NCI-H1092 (cell line): ENCODE measurements at regions not wholly inside any gene's neighbourhood (a gene's known extent, or its start where the extent isn't known, plus 50 kb on each side); places are given as distances from the start of the nearest gene placed in this dataset.

ENCODE experiments used
- DNase-seq: peaks from one replicate; lab custom pipeline; 2025; lab: John Stamatoyannopoulos, UW

DNA sequence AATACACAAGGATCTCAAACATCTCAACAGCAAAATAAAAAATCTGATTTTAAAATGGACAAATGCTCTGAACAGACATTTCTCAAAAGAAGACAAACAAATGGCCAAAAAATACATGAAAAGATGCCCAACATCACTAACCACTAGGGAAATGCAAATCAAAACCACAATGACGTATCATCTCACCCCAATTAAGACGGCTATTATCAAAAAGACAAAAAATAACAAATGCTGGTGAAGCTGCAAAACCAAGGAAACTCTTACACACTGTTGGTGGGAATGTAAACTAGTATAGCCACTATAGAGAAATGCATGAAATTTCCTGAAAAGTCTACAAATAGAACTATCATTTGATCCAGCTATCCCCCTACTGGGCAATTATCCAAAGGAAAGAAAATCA, 145.0 kb downstream of the BTG1 start:
- no peak for DNase-seq

DNA sequence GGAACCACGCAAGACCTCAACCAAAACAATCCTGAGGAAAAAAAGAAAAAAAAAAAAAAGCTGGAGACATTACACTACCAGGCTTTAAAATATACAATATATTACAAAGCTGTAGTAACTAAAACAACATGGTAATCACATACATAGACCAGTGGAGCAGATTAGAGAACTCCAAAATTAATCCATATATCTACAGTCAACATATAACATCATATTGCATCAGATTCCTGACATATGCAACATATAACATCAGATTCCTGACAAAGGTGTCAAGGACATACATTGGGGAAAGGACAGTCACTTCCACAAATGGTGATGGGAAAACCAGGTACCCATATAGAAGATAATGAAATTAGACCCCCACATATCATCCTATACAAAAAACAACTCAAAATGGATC, 145.8 kb downstream of the BTG1 start:
- no peak for DNase-seq

DNA sequence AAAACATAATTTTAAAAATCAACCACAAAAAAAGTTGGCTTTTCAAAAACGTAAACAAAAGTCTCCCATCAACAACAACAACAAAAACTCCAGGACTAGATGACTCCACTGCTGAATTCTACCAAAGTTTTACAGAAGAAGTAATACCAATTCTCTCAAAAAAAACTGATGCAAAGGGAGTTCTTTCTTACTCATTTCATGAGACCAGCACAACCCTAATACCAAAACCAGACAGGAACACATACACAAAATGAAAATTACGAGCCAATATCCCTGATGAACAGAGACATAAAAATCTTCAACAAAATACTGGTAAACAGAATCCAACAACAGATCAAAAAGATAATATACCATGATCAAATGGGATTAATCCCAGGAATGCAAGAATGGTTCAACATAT, 147.3 kb downstream of the BTG1 start:
- DNase-seq, result no peak

DNA sequence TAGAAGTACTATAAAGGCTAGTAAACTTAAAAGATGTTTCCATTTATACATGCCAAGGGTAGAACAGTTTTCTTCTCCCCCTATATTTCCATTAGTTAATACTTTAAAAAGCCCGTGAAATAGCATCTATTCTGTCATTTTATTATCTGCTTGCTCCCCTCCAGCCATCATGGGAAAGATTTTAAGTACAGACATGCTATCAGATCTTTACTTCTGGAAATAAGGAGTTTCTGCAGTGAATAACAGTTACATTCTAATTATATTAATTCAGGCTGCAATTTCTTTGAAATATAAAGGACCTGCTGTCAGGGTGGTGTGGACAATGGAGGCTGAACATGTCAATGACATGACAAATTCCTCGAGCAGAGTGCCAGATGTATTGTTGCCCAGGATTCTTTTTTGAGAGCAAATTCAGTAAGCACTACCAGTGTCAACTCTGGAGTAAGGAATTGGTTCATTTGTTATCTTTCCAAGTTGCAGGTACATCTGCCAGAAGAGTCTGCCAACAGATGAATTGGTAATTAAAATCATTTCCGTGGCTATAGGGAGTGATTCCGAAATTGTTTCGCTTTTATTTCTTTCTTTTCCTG, 151.3 kb downstream of the BTG1 start:
- no peak for DNase-seq

DNA sequence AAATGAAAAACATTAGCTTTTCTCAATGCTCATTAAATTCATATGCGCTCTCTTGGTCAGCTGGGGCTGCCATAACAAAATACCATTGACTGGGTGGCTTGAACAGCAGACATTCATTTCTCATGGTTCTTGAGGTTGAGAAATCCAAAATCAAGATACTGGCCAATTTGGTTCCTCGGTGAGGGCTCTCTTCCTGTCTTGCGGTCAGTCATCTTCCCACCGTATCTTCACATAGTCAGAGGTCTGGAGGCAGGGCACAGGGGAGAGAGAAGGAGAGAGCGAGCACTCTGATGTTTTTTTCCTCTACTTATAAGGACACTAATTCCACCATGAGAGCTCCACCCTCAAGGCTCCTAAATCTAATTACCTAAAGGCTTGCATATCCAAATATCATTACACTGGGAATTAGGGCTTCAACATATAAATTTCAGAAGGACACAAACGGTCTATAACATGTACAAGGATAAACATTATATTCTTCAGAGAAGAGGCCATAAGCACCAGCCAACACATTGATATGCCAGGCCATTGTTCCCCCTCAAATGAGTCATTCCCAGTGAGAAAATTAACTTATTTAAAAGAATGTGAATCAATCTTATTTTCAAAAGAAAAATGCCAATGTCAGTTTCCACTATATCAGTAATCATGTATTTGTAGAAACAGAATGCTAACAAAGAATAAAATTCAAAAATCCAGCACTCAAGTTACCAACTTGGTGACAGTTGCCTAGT, 152.2 kb downstream of the BTG1 start:
- no peak for DNase-seq

DNA sequence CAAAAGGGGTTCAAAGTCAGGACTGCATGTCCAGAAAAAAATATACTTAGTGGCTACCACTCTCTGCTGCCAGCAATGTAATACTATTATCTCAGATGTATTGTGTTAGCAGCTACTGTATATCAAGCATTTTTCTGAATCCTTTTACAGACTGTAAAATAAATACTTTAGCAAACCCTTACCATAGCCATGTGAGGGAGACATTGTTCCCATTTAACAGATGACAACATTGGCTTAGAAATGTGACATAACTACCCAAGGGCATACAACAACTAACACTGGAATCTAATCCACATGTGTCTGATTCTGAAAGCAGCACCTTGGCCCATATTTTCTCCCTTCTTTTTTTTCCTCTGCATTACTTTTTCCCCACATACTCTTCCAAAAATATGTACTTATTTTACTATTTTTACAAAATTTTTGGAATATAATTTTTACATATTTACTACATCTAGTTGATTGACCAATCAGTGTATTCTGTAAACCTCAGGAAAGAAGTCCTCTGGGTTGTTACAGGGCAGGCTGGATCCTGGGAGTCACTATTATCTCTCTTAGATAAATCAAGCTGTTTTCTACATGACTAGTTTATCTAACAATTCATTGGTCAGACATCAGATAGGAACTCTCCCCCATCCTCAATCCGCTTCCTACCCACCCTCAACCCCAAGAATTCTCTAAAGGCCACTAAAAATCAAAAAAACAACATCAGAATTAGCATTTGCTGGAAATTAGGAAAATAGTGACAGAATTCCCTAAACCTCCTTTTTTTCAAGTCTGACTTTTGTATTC, 154.1 kb downstream of the BTG1 start:
- no peak for DNase-seq

DNA sequence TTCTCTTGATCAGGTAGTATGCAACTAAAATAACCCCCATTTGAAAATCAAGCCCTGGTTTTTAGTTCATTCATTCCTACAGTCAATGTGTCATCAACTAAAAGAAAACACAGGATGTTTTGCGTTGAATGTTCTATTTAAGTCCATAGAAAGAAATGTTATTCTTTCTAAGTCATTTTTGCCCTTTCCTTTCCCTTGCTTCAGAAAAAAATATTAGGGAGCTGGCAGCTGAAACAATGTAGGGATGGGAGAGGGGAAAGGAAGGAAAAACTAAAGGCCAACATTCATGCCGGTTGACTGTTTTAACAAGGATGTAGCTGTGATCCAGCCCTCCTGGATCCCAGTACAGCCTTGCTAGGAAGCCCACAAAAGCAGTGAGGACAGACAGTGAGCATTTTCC, 155.1 kb downstream of the BTG1 start:
- no peak for DNase-seq

DNA sequence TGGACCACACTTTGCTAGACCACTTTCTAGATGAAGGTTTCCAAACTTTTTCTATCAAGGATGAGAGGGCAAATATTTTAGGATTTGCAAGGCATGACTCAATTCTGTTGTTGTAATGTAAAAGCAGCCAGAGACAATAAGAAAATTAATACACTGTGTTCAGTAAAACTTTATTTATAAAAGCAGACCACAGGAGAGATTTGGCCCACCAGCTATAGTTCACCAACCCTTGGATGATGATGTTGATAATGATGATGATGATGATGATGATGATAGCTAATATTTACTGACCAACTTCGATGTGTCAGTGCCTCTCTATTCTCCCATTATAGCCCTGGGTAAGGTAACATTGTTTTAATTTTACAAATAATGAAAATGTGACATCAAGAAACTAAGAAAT, 156.5 kb downstream of the BTG1 start:
- DNase-seq, result no peak

DNA sequence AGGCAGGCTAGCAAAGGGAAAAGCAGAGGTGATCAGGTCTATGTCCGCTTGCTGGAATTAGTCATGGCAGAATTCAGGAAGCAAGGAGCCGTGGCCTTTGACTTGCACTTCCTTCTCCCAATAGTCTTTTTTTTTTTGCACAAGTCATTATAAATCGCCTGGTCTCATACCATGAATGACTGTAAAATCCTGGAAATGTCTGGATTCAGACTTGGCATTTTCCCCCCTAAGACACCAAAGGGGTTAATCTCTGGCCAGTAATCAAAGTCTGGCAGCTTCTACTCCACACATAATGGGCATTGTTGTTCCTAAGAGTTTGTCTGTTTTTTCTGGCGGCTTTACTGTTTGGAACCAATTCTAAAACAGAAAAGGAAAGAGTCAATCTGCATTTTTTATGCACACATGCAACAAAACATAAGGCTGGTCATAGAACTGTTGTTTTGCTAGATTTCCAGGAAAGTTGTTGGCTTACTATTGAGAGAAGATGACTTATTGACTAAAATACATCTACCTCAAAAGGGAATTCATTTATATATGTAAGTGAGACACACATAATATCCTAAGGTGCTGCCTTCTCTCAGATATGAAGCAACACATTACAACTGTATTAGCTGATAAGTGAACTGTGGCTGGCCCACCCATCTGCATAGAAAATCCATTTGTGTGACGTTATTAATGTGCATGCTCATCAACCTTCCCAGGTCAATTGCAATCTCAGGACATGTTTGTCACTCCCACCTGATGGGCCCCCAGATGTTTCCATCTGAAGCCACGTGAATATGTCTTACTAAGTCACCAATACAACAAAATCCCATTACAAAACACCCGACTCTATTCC, 157.3 kb downstream of the BTG1 start:
- no peak for DNase-seq

DNA sequence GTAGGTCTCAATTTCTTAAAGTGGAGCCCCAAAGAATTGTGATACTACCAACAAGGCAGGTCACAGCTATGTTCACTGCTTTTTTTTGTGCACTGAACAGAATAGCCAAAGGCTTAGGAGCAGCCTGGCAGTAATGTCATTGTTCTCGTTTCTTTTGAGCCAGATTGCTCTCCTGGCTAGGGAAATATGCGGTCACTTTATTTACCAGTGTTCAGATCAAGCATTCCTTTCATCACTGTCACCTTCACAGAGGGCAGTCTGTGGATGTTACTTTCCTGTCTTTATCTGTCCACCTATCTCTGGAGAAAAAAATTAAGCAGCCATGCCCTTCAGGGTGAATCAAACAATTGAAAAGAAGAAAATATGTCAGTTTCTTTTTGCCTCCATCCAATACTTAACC, 159.6 kb downstream of the BTG1 start:
- DNase-seq, result no peak

DNA sequence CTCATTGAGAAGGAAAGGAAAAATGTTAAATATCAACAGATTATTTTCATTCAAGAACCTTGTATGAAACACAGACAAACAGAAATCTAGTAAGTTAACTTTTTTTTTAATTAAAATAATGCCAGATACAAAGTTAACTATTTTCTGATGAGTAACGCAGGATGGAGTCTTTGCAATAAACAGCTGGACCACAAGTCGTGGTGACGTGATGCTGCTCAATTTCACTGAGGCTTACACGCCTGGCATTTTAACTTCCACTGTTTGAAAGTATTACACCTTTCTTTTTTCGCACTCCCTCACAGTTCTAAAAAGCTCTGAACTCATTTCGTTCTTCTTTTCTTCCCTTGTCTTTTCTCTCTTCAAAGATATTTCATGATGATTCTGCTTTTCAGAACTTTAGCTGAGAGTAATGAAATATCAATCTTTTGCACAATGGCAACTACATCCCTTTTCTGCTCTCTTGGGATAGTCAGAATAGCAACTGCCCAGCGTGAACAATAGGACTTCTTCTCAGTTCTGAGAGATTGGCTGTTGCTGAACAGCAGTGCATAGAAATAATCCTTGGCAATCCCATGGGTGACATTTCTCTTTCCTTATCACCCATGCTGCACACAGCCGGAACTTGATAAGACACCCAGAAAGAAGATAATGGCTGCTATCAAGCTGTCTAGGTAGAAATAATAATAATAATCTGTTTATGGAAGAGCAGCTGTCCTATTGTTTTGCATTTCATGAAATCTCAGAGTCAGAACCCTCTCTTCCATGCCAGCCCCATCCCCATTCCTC, 160.5 kb downstream of the BTG1 start:
- DNase-seq, result no peak

DNA sequence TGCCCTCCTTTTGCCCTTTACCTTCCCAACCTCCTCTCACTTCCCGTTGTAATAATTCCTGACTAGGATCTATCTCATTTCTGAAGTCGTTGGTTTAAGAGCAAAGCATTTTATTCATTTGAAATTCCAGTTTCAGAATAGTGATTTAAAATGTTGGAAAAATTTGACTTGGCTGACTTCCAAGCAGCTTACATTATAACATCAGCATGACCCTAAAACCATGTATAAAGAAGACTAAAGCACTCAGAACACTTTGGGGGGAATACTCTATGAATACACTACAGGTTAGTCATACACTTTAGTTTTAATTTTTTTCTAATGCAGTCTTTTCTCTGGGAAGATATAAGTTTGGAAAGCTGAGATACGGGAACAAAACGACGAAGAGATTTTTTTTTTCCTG, 161.1 kb downstream of the BTG1 start:
- DNase-seq, result no peak

DNA sequence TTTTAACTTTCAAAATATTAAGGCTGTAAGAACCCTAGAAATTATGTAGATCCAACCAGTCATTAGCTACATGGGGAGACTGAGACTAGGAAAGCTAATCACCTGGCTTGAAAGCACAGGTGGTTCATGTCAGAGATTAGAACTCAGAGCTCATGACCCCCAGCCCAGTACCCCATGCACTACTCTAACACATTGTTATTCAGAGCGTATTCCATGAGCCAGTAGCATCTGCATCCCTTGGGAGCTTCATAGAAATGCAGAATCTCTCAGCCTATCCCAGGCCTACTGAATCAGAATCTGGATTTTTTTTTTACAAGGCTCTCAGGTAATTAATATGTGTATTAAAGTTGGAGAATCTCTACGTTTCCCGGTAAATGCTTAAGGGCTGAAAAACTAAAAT, 161.7 kb downstream of the BTG1 start:
- no peak for DNase-seq

DNA sequence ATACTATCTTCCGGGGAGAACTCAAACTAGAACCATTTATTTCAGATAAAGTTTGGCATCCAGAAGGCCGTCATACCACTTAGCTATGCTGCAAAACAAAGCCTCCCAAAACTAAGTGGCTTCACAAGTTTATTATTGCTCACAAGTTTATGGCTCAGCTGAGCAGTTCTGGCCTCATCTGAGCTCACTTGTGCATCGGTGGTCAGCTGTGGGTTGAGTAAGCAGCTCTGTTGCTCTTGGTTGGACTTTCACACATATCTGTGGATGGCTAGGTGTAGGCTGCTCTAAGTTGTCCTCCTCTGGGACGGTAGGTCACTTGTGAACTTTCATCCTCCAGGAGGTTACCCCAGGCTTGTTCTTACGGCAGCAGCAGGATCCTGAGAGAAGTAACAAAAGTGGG, 162.7 kb downstream of the BTG1 start:
- no peak for DNase-seq

DNA sequence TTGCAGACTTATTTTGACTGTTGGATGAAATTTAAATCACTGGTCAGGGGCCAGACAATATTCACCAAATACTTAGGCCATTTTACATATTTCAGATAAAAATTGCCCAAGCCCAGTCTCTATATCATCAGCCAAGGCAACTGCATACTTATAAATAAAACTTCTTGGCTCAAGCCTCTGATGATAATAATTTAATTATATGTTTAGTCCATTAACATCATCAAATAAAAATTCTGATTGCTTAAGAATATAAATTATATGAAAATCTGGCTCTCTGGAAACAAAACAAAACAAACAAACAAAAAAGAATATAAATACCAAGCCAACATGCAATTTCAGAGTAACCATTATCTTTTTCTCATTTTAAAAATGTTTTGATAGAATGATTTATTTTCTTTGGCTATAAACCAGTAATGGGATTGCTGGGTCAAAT, 165.2 kb downstream of the BTG1 start:
- DNase-seq, result no peak

DNA sequence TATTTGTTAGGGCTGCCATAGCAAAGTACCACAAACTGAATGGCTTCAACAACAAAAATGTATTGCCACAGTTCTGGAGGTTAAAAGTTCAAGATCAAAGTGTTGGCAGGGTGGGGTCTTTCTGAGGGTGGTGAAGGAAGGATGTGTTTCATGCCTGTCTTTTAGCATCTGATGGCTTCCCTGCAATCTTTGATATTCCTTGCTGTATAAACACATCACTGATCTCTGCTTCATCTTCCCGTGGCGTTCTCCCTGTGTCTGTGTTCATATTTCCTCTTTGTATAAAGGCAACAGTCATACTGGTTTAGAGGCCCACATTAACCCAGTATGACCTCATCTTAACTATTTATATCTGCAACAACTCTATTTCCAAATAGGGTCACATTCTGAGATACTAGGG, 167.5 kb downstream of the BTG1 start:
- DNase-seq, result no peak

DNA sequence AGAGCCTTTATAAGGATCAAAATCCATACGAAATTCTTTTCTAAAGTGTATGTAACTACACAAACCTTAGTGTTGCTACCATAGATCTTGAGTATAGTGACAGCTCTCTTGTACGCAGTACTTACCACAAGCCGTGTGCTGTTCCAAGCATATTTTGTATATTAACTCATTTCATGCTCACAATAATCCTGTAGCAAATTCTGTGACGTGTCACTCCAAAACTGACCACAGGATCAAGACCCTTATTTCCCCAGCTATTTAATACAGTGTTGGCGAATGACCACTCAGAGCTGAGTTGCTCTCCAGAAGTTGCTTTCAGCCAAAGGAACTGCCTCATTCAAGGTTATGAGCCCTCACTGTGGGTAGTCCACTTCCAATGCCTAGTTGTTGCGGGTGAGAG, 169.8 kb downstream of the BTG1 start:
- DNase-seq, result no peak

DNA sequence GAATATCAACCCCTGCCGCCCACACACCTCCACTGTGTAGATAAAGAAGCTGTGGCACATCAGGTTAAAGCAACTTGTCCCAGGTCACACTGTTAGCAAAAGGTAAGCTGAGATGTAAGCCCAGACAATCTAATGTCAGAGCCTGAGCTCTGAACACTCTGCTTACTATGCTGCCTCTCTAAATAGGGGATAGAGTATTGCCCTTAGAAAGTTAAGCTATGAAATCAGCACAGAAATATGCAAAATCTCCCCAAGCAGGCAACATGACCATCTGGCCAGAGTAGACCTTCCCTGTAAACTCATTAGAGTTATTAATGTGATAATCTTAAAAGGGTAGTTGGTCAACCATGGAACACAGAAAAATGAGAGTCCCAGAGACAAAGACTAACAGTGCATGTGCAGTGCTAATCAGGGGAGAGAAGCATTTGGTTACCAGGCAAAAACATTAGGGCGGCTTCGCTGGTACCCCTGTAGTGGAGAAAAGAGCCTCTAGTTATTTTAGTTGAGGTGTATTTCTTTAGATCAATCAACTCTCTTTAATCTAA, 171.0 kb downstream of the BTG1 start:
- DNase-seq, result no peak

DNA sequence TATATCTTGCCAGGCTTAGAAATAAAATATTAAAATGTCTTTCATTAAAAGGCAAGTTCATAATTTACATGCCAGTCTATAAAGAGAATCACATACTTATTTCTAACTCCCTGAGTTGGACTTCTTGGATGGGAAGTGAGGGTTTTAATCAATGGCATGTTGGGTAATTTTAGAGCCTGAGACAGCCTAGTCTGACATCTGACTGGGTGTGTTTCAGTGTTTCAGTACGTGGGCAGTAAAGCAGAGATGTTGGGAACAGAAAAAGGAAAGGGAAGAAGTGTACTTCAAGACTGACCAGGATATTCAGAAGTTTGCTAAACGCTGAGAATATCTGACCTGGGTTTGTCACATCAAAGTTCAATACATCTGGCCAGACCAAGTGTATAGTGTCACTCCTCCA, 171.8 kb downstream of the BTG1 start:
- no peak for DNase-seq

DNA sequence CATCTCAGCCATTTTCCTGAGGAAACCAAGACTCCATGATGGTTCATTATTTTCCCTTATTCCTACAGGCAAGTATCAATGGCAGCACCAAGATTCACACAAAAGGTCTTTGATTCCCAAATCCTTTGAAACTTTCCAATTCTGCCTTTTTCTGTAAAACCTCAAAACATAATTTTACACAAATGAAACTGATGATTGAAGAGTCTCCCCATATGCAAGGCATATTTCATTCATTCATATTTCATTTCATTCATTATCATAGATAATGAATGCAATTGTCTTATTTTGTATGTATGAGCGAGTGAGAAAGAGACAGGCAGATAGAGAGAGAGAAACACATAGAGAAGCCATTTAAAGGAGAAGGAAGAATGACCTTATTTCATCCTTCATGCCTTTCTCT, 172.8 kb downstream of the BTG1 start:
- DNase-seq, result no peak

DNA sequence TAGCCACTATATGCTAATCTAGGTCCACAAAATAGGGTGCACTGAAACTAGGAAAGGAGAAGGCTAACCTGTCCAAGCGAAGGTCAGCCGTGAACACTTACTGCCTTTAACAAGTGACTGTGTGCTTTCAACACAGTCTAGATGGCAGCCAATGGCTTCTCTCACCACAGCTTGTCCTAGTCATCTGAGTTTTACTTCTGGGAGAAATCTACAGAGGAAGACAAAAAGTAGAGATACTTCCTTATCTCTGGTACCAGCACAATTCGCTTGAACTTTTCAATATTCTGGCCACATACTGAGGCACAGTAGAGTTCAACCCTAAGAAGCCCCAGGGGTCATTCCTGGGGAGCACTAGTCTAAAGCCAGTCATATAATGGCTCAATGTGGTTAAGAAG, 176.9 kb downstream of the BTG1 start:
- no peak for DNase-seq
